Stimulated activated CD8-positive, alpha-beta memory T cell treated with anti-CD3 and anti-CD28 coated beads, Interleukin-4, amount 100 ng/mL, for 24 hours (primary cell): ENCODE measurements at regions not wholly inside any gene's neighbourhood (a gene's known extent, or its start where the extent isn't known, plus 50 kb on each side); places are given as distances from the start of the nearest gene placed in this dataset.

ENCODE experiments used
- DNase-seq: peaks from one replicate; pipeline ENCODE4 v3.0.0-alpha.2; 2020; ENCODE audit warnings: low read depth

GRCh38 chr2:7210712-7211111 lies 293.5 kb downstream of the RNF144A start:
- DNase-seq, result no peak

DNA sequence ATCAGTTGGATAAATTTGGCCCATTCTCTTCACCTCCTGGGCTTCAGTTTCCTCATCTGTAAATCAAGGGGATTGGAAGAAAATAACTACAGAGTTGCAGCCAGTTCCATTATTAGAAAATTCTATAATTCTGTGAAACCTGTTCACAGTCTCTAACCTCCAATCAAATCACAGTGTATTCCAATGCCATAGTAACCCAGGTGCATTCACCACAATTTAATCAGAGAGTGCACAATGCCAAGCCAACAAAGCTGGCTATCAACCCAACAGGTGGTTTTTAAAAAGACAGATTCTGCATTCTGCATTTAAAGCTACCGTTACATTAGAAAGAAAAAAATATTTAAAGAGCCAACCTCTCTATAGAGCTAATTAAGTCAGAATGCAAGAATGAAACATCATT lies 308.6 kb downstream of the RNF144A start:
- no peak for DNase-seq

GRCh38 chr2:7226501-7226900 lies 309.3 kb downstream of the RNF144A start:
- no peak for DNase-seq

DNA sequence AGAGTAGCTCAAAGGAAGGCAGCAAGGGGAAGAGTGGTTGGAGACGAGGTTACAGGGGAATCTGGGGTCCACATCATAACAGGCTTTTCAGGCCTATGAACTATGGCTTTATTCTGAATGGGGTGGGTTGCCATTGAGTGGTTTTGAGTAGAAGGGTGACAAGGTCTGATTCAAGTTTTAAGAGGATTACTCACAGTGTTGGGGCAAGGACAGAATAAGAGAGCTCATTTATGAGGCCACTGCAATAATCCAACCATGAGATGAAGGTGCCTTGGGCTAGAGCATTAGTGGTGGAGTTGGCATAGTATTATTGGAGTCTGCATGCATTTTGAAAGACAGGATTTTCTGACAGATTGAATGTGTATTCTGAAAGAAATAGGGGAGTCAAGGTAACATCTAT lies 315.9 kb downstream of the RNF144A start:
- DNase-seq, result no peak

GRCh38 chr2:7237466-7237865 lies 320.3 kb downstream of the RNF144A start:
- DNase-seq, result no peak

GRCh38 chr2:7239078-7239477 lies 321.9 kb downstream of the RNF144A start:
- DNase-seq, result no peak

DNA sequence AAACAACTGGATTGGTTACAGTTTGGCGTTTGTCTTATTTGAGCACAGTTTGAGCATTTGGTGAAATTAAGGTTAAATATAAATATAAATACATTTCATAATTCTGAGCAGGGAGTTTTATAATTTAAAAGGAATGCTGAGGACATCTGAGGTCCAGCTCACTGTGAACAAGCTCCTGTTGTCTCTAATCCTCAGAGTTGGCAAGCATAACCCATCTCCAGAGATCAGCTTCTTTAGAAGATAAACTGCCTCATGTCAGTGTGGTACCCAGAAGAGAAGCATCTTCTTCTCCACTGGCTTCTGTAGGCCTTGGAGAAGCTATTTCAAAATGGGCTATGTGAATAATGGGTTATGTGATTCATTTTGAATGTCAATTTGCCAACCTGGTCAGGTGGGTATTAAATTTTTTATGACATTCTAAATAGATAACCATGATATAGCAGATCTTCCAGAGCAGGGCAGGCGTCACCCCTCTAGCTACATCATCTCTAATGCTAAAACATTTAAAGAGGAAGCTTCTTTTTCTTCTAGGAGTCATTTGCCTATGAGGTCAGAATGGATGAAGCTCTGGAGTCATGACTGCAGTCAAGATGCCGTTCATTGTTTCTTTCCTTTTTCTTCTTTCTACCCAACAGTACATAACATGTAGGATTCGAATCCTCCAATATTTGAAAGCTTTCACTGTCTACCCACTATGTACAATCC lies 324.0 kb downstream of the RNF144A start:
- DNase-seq, result no peak

GRCh38 chr2:7242189-7242867 lies 325.1 kb downstream of the RNF144A start:
- DNase-seq, result no peak

DNA sequence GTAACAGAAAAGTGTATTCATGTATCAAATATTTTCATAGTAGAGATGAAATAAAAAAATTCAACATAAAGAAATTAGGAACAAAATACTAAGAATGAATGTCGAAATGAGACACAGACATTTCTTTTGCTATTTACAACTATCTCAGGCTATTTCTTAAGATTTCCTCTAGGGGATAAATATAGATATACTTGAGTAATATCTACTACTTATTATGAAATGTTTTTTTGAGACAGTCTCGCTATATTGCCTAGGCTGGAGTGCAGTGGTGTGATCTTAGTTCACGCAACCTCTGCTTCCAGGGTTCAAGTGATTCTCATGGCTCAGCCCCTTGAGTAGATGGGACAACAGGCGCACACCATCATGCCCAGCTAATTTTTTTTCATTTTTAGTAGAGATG lies 326.1 kb downstream of the RNF144A start:
- no peak for DNase-seq

- no peak for DNase-seq
These were observed 339.2 kb downstream of the RNF144A start for GRCh38 chr2:7256377-7256776.

DNA sequence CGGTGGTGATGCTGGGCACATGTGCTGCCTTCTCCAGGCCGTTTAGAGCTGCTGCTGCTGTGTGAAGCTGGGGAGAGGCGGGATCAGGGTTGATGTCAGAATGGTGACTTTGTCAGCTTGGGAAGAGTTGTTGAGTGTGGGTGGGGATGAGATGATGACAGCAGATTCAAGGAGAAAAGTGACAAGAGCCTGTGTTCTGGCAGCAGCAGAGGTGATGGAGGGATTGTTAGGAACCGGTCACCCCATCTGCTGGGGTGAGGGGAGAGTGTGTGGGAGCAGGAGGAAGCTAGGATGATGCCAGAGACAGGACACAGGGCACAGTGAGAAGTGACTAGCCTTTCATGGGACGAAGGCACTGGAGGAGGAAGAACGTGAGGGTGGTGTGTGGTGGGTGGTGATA lies 345.5 kb downstream of the RNF144A start:
- no peak for DNase-seq

GRCh38 chr2:7264791-7265190 lies 347.6 kb downstream of the RNF144A start:
- DNase-seq, result no peak

- no peak for DNase-seq
These were observed 348.1 kb downstream of the RNF144A start for GRCh38 chr2:7265286-7265685.

DNA sequence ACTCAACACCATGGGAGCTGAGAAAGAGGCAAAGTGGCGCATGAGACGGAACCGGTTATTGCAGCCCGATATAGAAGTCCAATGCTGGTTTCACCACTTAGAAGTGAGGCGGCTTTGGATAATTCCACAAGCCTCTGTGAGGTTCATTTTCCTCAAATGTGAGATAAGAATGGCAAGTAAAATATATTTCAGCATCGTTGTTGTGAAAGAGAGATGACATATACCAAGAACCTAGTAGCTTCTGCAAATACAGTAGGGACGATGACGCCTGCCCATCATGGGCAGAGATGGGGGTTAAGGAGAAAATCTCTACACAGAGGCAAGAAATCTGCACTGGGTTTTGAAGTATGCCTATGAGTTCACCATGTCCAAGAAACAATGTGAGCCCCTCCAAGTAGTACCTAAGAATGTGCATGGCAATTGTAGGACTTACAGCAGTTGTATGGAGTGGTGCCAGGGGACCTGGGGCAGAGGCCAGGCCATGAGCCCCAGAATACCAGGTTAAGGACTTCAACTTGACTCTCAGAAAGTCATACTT lies 352.0 kb downstream of the RNF144A start:
- no peak for DNase-seq

- DNase-seq, result no peak
These were observed 352.8 kb downstream of the RNF144A start for GRCh38 chr2:7270011-7270431.

GRCh38 chr2:7272210-7272609 lies 355.0 kb downstream of the RNF144A start:
- DNase-seq, result no peak

DNA sequence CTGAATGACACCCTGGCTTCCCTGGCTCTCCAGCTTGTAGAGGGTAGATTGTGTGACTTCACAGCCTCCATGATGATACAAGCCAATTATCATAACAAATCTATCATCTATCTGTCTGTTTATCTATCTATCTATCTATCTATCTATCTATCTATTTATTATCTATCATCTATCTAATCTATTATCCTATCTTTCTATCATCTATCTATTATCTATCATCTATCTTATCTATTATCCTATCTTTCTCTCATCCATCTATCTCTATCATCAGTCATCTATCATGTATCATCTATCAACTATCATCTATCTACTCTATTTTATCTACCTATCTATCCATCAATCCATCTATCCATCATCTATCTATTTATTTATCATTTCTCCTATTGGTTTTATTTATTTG lies 361.8 kb downstream of the RNF144A start:
- no peak for DNase-seq

GRCh38 chr2:7279421-7279949 lies 362.3 kb downstream of the RNF144A start:
- DNase-seq, result no peak

GRCh38 chr2:7280790-7281189 lies 363.6 kb downstream of the RNF144A start:
- no peak for DNase-seq

GRCh38 chr2:7281231-7282201 lies 364.3 kb downstream of the RNF144A start:
- DNase-seq, result no peak

DNA sequence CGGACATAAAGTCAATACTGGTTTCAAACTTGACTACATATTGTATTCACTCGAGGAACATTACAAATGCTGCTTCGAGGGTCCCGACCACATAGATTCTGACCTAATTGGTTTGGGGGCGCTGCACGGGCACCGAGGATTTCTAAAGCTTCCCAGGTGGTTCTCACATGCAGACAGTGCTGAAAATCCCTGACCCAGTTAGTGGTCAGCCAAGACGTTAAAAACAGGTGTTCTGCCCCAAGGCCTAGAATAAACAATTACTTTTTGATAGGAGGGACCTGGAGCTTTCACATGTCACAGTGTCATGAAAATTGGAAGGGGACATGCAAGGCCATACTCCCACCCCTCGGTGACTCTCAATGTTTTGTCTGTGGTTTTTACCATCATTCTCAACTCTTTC lies 368.9 kb downstream of the RNF144A start:
- no peak for DNase-seq

DNA sequence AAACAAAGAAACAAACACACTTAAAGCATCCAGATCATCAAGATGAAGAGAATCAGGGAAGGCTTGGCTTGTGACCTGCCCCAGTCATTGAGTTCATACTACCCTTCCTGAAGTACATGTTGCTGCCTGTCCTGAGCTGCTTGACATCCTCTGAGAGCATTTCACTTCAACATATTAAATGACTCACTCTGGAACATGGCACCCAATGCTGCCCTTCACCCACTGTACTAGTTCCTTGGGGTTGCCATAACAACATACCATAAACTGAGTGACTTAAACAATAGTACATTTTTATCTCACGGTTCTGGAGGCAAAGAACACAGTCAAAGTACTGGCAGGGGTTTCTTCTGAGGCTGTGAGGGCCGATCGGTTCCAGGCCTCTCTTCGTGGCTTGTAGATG lies 371.3 kb downstream of the RNF144A start:
- DNase-seq, result no peak
